Frontal cortex (tissue), 3 donors: ENCODE measurements at regions not wholly inside any gene's neighbourhood (a gene's known extent, or its start where the extent isn't known, plus 50 kb on each side); places are given as distances from the start of the nearest gene placed in this dataset.

Experiments used
- DNase-seq, 2 donors: peaks; one replicate each; pipeline ENCODE4 v3.0.0; 2012; ENCODE audit warnings: low spot score in 2 of 2
- FAIRE-seq: peaks from 2 replicates; lab custom pipeline; 2012; peaks lifted over from hg19 to GRCh38; lab: Jason Lieb, UNC
- donor health status: control.
- donor health status: control.
- donor health status: control.

DNA sequence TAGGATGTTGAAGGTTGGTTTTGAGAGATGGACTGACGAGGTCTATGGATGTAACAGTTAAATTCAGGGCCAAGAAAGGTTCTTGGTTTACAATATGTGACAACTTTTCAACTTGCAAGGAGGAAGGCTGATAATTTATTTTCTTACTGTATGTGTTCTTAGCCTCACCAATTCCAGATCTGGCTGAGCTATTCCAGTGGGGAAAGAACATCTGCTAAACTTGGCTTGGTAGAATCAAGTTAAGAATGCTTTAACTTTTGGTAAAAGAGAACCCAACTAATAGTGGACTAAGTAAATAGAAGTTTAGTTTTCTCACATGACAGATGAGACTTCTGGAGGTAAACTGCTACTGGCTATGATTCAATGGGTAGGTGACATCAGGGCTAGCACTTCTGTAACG, 222.9 kb downstream of the KLF5 start:
- FAIRE-seq, result no peak
- DNase-seq, result no peak

DNA sequence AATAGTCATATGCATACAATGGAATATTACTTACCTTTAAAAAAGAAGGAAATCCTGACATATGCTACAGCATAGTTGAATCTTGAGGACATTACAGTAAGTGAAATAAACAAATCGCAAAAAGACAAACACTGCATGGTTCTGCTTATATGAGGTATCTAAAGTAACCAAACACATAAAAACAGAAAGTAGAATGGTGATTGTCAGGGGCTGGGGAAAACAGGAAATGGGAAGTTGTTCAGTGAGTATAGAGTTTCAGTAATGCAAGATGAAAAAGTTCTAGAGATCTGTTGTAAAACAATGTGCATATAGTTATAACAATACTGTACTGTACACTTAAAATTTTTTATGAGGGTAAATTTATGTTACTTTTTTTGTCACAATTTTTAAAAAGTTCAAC, 219.4 kb downstream of the KLF5 start:
- DNase-seq (no peak), FAIRE-seq (no peak)

DNA sequence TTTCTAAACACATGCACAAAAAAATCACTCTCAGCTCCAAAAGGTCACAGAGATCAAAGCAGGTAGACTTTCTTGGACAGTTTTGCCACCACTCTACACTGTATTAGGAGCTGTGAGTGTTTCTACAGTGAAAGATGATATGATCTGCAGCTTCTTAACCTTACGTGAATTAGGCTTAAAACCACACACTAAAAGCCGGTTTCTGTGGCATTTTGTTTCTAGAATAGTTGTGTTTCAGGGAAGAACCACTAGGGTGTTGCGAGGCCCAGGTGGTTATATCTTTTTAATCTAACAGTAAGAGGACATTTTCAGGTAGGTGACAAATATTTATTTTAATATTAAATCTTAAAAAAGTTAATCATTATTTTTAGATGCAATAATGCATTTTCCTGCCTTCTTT, 216.4 kb downstream of the KLF5 start:
- FAIRE-seq, result no peak
- no peak for DNase-seq

DNA sequence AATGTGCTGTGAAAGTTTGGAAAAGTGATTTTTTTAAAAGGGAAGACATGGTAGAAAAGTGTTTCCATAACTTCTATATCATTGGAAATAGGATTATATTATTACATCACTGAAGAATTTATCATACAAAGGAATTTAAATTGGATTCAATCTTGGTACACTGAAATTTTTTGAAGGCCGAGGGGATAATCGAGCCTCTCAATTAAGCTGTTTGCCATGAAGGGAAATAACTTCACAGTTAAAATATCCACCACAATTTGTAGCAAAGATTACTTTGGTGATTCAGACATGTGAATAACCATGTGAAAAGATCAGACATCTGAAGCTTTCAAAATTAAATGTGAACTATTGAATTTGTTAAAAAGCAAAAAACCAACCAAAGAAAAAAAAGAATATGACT, 215.3 kb downstream of the KLF5 start:
- no peak for FAIRE-seq
- DNase-seq, result no peak

DNA sequence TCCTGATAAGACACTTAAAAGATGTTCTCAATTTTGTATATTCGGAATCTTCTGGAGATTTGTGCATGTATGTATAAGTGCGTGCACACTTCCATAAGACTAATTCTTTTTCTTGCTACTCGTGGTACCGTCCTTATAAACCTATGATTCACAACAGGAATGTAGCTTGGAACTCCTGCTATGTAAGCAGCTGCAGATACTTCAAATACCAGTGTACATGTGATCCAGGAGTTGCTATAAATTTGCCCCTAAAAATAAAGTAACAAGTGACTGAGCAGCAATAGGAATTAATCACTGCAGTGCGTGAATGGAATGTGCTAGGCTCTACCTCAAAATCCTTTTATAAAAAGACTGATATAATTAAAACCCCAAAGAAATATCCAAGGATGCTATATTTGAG, 214.9 kb downstream of the KLF5 start:
- no peak for DNase-seq
- no peak for FAIRE-seq

DNA sequence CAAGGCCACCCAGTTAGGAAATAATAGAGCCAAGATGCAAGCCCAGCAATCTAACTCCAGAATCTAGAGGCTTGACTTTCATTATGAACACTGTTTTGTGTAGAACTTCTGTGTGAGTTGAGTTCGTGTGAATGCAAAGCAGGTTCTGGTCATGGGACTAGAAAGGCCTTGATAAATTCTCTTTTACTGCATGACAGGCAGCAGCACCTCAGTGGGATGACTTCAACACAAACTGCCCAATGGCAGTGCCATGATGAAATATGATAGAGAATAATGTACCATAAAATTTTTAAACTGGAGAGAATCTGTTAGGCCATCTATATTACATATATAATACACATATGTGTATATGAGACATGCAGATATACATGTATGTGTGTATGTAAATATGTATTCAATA, 214.5 kb downstream of the KLF5 start:
- no peak for FAIRE-seq
- no peak for DNase-seq

DNA sequence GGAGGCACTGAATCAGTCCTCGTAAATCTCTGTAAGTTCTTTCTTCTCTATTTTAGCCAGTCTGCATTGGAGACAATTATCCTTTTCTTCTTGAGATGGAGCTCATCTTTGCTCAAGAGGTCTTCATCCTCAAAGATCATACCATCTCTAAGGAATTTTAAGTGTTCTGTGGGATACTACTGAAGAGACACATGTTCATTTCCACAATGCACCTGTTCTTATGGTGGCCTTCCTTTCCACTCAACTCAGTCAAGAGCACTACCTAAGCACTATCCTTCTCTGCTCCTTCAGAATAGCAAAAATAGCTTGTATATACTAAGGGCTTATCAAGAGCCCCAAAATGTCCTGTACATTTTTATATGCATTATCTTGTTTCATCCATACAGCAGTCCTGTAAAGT, 214.0 kb downstream of the KLF5 start:
- no peak for DNase-seq
- no peak for FAIRE-seq

DNA sequence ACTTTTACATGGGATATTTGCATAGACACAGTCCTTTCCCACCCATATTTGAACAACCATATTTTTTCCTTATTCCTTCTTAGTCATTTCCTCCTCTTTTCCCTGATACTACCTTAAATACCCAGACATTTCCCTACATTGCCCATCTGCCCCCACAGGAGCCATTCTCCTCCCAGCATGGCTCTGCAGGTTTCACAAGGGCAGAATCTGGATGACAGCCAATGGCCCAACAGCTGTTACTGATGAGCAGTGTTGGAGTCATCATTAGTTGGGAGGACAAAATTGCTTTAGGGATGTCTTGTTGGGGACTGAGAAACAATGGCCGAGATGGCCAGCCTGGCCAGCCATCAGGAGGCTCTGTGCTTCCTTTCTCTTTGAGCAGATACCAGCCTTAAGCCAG, 209.5 kb downstream of the KLF5 start:
- DNase-seq (no peak), FAIRE-seq (no peak)

DNA sequence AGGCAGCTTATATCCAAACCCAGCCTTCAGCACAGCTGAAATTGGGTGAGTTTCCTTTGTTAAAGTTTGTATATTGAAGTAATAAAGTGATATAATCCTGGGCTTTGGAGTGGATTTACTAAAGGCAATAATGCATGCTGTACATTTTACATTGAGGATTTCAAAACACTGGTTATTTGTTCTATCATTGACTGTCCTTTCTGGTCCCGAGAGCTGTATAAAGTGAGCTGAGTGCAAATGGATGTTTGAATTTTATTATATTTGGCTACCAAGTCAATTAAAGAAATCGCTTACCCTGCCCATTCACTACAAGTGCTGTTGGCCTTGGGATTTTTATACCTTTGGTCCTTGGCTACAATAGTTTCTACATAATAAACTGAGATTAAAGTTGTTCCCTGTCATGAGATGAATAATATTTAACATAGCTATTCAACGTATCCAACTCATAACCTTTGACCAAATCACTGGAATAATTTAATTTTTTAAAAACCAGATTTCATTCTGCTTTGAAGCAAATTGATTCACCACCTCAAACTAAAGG, 207.9 kb downstream of the KLF5 start:
- DNase-seq (no peak), FAIRE-seq (no peak)

DNA sequence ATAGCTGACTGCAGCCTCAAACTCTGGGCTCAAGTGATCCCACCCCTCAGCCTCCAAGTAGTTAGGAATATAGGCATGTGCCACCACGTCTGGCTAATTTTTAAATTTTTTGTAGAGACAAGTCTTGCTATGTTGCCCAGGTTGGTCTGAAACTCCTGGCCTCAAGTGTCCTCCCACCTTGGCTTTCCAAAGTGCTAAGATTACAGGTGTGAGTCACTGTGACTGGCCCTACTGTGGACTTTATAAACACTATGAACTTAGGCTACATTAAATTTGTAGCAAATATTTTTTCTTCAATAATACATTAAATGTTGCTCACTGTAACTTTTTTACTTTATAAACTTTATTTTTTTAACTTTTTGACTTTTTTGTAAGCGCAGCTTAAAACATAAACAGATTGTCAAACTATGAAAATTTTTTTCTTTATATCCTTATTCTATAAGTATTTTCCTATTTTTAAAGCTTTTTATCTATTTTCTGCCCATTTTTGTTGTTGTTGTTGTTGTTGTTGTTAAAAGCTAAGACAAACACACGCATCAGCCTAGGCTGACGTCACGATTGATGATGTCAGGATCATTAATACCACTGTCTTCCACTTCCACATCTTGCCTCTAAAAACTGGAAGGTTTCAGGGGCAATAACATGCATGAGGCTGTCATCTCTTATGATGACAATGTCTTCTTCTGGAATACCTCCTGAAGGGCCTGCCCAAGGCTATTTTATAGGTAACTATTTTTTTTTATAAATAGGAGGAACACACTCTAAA, 204.2 kb downstream of the KLF5 start:
- no peak for FAIRE-seq
- no peak for DNase-seq

DNA sequence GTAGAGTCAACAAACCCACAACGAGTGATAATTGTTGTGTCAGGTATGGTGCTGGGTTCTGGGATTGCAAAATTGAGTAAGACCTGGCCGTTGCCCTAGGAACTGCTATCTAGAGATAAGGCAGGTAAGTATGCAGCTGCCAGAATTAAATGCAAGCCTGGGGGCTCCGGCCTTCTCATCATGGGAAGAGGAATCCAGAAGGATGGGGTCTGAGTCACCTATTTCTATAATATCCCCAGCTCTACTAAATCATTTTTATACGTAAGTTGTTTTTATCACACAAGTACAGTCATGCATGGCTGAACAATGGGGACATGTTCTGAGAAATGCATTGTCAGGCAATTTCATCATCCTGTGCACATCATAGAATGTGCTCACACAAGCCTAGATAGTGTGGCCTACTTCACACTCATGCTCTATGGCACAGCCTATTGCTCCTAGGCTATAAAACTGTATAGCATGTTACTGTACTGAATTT, 203.0 kb downstream of the KLF5 start:
- DNase-seq, result no peak
- no peak for FAIRE-seq

DNA sequence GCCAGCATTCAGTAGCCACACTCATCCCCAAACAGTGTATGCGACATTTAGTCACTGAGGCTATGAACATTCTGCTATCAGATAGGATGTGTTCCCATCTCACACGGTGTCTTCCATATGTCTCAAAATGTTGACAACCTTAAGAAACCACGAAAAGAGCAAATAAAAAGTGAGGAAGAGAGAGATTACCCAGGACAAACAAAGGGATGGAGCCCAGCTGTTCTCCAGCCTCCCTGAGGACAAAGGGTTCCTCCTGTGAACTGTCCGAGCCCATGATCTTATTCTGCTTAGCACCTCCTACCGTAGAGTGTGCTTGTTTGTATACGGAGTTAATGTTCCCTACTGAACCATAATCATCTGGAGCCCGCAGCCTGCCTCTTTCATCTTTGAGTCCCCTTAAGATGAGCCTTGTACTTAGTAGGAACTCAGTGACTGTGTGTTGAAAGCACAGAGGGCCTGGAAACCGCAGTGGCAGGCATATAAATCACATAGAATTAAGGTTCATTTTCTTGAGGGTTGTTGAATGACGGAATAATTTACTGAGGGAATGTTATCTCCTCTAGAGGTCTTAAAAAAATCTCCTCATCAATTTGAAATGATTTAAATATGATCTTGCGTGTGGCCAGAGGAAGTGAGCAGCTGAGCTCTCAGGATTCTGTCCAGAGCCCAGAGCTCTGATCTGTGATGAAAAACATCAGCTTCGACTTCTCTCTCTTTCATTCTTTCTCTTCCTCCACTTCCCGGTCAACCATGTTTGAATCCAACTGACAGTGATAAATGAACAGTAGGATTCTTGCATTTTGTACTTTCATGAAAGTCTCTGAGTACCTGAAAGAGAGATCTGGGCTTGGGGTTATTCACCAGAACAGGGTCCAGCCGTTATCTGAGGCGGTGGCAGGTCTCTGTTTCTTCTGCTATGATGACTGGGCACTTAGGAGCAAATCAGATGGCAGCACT, 200.5 kb downstream of the KLF5 start:
- FAIRE-seq (no peak), DNase-seq (no peak)

DNA sequence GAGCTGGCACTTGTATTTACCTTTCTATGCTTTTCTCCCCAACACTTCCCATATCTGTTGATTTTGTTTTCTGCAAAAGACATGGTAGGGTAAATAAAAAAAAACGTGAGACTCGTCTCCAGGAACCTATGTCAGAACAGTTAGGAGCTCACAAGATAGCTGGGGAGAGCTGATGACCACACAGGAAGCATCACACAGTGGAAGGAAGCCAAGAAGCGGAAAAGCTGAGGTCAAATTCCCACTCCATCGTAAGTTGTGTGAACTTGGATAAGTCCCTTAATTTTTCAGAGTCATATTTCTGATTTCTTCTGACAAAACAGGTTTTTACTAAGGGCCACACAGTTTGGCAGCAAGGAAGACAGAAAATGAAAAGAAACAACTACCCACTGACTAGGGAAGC, 199.6 kb downstream of the KLF5 start:
- DNase-seq (no peak), FAIRE-seq (no peak)

DNA sequence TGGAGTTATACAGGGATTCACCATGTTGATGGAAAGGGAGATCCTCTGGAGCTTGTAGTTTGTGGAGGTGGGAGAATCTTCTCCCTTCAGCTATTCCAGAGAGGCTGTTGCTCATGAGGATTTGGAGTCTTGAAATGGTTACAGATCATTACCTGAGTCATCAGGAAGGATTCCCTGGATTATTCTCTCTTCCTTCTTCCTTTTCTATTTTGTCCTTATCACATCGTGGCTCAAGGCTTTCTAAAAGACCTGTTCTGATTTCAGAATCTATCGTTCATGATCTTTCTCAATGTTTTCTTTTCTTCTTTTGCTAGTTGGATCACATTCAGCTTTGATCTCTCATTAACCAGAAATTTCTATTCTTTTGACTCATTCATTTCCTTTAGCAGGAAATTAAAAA, 196.0 kb downstream of the KLF5 start:
- no peak for DNase-seq
- no peak for FAIRE-seq

DNA sequence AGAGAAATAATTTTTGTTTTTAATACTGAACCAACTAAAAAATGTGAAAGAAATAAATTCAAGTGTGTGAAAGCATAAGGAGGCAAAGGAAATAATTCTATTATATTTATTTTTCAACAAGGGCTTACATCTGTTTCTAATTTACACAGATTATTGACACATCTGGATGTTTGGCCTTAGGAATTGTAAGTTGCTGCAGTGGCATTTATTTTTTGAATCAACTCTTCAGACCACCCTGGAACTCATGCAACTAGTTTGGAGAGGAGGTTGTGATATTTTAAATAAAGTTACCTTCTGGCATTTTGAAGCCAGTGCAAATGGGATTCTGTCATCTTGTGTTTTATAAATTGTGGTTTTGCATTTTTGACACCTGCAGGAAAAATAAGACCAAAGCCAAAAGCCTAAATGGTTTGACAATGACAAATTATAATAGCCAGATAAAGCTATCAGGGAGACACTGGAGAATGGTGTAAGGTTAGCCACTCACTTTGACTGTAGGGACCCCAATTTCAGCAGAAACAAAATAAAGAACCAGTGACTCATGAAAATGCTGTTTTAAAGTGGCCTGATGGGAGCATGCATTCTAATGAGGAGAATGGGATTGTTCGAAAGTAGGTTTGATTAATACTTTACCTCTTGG, 192.9 kb downstream of the KLF5 start:
- FAIRE-seq (no peak), DNase-seq (no peak)

DNA sequence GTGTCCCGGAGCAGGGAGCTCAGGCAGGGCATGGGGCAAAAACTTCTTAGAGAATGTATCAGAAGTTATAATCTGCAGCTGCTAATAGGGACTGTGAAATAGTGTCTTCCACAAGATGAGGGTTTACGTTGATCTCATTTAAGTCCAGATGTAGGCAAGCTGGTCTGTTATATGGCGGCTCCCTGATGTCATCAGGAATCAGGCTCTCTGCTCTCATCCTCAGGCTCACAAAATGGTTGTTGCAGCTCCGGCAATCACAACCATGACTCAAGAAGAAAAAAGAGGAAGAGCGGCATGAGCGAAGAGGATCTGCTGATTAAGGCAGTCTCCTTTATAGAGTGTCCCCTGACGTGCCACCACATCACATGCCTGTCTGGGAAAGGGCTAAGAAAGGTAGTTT, 191.3 kb downstream of the KLF5 start:
- FAIRE-seq (no peak), DNase-seq (no peak)

DNA sequence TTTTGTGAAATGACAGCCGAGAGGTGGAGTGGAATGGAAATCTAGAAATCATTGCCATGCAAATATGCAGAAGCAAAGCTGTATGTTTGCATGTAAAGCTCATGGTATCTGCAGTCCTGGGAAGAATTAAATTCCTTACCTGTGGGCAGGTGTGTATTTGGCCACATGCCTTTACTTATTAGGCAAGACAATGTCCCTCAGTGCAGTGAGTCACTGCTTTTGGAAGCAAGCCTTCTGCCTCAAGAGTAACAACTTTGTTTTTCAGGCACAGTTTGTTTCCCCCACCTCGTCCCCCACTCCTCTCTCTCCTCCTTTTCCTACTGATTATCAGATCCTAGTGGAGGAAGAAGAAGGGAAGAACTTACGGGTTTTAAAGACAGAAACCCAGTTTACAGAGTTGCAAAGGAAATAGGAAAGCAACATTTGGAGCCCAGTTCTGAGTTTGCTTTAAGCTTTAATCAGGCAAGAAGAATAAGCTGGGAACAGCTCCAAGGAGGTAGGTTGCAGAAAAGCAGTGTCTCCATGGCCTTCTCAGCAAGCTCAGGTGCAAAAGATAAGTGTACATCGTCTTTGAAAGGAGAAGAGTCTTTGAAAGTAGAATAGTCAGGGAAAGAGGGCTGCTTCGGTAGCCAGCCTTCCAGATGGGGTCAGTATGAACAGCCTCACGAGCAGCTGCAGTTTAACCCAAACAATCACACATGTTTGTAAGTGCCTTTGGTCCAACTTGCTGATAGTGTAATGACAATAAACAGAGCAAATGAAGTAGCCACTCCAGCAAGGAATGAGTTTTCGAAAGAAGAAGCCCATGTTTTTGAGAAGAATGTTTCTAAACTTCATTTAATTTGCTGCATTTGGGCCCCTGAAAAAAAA, 190.1 kb downstream of the KLF5 start:
- DNase-seq (no peak), FAIRE-seq (no peak)

DNA sequence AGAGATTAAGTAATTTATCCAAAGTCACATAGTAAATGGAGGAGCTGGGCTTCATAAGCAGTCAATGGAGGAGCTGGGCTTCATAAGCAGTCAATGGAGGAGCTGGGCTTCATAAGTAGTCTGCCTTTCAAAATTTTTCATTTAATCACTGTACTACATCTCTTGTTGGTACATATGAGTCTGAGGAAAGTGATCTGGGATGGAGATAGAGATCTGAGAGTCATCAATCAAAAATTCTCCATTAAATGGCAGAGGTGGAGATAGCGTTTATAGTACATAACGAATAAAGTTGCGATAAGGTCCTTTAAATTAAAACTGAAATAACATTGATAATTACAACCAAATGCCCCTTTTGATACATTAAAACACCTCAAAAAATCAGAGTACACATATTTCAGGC, 189.3 kb downstream of the KLF5 start:
- FAIRE-seq (no peak), DNase-seq (no peak)

DNA sequence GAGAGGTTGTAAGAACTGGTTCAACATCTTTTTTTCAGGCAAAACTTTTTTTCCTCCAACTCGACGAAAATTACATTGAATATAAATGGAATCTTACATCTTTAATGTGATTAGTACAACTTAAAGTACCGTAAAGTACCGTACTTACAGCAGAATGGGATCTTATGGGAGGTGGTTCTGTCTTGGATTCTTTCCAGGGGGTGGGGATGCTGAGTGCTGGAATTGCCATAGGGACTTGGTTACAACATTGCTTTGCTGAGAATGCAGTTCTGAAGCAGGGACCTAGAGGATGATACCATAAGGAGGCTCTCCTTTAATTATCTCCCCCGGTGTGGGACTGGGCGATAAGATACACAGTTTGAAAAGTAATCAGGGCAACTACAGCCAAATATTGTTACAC, 186.4 kb downstream of the KLF5 start:
- DNase-seq, result no peak
- FAIRE-seq, result no peak

DNA sequence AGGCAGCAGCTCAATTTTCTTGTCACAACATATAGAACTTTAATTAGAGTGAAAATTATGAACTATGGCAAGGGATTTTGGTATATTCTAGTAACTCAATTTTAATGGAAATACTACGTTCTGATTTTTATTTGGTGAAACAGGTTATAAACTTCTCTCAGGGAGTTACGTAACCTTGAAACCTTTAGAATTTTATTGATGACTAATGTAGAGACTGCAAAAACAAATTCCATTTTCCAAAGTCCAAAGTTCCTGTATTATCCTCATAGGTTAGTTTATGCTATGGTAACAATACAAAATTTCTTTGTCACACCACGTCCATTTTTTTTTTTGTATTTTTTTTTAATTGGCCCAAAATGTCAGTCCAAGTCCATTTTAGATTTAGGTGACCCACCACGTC, 185.7 kb downstream of the KLF5 start:
- FAIRE-seq, result no peak
- DNase-seq, result no peak
